ENCODE measurements at regions not wholly inside any gene's neighbourhood (a gene's known extent, or its start where the extent isn't known, plus 50 kb on each side); places are given as distances from the start of the nearest gene placed in this dataset.
"Not testable (repeated sequence)": the region's sequence is repeated elsewhere in the genome, so short reads cannot be mapped to it uniquely, and the experiment has no call there.

- not testable (repeated sequence) for TF ChIP-seq POLR2AphosphoS5, POLR2A (IDR thresholded peaks at IDR 0.05)
- TF ChIP-seq, protein P1, sequence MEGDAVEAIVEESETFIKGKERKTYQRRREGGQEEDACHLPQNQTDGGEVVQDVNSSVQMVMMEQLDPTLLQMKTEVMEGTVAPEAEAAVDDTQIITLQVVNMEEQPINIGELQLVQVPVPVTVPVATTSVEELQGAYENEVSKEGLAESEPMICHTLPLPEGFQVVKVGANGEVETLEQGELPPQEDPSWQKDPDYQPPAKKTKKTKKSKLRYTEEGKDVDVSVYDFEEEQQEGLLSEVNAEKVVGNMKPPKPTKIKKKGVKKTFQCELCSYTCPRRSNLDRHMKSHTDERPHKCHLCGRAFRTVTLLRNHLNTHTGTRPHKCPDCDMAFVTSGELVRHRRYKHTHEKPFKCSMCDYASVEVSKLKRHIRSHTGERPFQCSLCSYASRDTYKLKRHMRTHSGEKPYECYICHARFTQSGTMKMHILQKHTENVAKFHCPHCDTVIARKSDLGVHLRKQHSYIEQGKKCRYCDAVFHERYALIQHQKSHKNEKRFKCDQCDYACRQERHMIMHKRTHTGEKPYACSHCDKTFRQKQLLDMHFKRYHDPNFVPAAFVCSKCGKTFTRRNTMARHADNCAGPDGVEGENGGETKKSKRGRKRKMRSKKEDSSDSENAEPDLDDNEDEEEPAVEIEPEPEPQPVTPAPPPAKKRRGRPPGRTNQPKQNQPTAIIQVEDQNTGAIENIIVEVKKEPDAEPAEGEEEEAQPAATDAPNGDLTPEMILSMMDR (IDR thresholded peaks at IDR 0.05): not testable (repeated sequence)
Observed at GRCh38 chrY:21659057-21659456, 124.4 kb downstream of the RBMY1A1 start.
